Gastroesophageal sphincter (tissue), 4 donors: ENCODE measurements at regions not wholly inside any gene's neighbourhood (a gene's known extent, or its start where the extent isn't known, plus 50 kb on each side); places are given as distances from the start of the nearest gene placed in this dataset.

Experiments
- ATAC-seq: fragments of 150-250 bp; one replicate; pipeline ENCODE4 v1.9.1; 2016; ENCODE audit warnings: mild to moderate bottlenecking, moderate library complexity
- H3K27ac ChIP-seq, 4 donors: fragments of 200-600 bp; sonication (generic) in 3 of 4; 1 replicate in 3 of 4; 2 replicates in 1 of 4; pipeline ENCODE4 v1.5.1; 2016 to 2019
- H3K27me3 ChIP-seq: fragments of 200-600 bp; sonication (generic); one replicate; pipeline ENCODE4 v1.5.1; 2019
- H3K36me3 ChIP-seq, 2 donors: fragments of 200-600 bp; sonication (generic); one replicate each; pipeline ENCODE4 v1.5.1; 2019; ENCODE audit warnings: control low read depth in 1 of 2
- H3K4me1 ChIP-seq, 3 donors: fragments of 200-600 bp; sonication (generic); 1 replicate in 2 of 3; 2 replicates in 1 of 3; pipeline ENCODE4 v1.5.1; 2016 to 2019; ENCODE audit warnings: control low read depth in 2 of 3
- H3K4me3 ChIP-seq, 2 donors: fragments of 200-600 bp; sonication (generic); one replicate each; pipeline ENCODE4 v1.5.1; 2019; ENCODE audit warnings: mild to moderate bottlenecking in 1 of 2, moderate library complexity in 1 of 2
- H3K9me3 ChIP-seq, 3 donors: fragments of 200-600 bp; sonication (generic); one replicate each; pipeline ENCODE4 v1.5.1; 2017 to 2019; ENCODE audit warnings: control low read depth in 2 of 3
- CTCF ChIP-seq, 4 experiments: fragments of 200-600 bp in 2 of 4; fragments of 450-650 bp in 2 of 4; sonication (generic) in 1 of 4; IDR thresholded peaks; one replicate each; pipeline ENCODE4 v1.5.1; 2017 to 2019; ENCODE audit warnings: antibody characterized with exemption in 4 of 4, mild to moderate bottlenecking in 2 of 4, moderate library complexity in 2 of 4
- EP300 ChIP-seq: sonication (generic); formaldehyde crosslinking; IDR thresholded peaks from one replicate; pipeline ENCODE4 v1.6.1; 2017; ENCODE audit warnings: antibody characterized with exemption, mild to moderate bottlenecking
- POLR2A ChIP-seq, 2 donors: fragments of 450-650 bp; IDR thresholded peaks; one replicate each; pipeline ENCODE4 v1.6.1; 2017; ENCODE audit warnings: antibody characterized with exemption in 2 of 2, mild to moderate bottlenecking in 2 of 2, moderate library complexity in 1 of 2
- POLR2AphosphoS5 ChIP-seq: sonication (generic); formaldehyde crosslinking; IDR thresholded peaks from one replicate; pipeline ENCODE4 v1.6.1; 2017; ENCODE audit warnings: antibody characterized with exemption
- WGBS, 2 donors: methylation state at CpG; one replicate each; pipeline ENCODE4 v1.1.5; 2018; ENCODE audit warnings: low coverage in 1 of 2; 5-methylcytosine and 5-hydroxymethylcytosine counted together

GRCh38 chr2:195601361-195601760 lies 55.7 kb upstream of the SLC39A10 start:
- Histone ChIP-seq H3K27me3 (no peaks in the 10 kb centered on the region), H3K9me3 (no peaks in the 10 kb centered on the region), H3K4me3 (no peak overlapping the region), H3K36me3 (no peaks in the 10 kb centered on the region), H3K27ac (no peak overlapping the region), H3K4me1 (no peaks in the 10 kb centered on the region)
- TF ChIP-seq CTCF (IDR thresholded peaks at IDR 0.05): no peak
- ATAC-seq: no peak
- WGBS, 2 donors: 90% methylated on average over 2 of the region's 6 CpGs; no CpG with 5 or more reads in 1 of the 2 donors

GRCh38 chr2:195600778-195601177 lies 56.2 kb upstream of the SLC39A10 start:
- ATAC-seq: no peak
- no peak overlapping the region for H3K4me3 ChIP-seq

GRCh38 chr2:195596840-195597239 lies 60.2 kb upstream of the SLC39A10 start:
- H3K4me3 ChIP-seq: no peak overlapping the region
- H3K4me1 ChIP-seq: no peaks in the 10 kb centered on the region
- no peaks in the 10 kb centered on the region for H3K27me3 ChIP-seq
- no peaks in the 10 kb centered on the region for H3K36me3 ChIP-seq
- no peak overlapping the region for H3K27ac ChIP-seq
- H3K9me3 ChIP-seq: no peaks in the 10 kb centered on the region
- ATAC-seq: no peak
- WGBS, 2 donors: 89 to 94% methylated on average over 3 of the region's 3 CpGs
- TF ChIP-seq POLR2AphosphoS5 (no peak), CTCF (IDR thresholded peaks at IDR 0.05) (no peak), EP300 (no peak), POLR2A (IDR thresholded peaks at IDR 0.05) (no peak)

More at GRCh38 chr2:195600778-195601177, 56.2 kb upstream of the SLC39A10 start:
- no peaks in the 10 kb centered on the region for H3K9me3 ChIP-seq
- no peaks in the 10 kb centered on the region for H3K4me1 ChIP-seq
- no peak for TF ChIP-seq POLR2AphosphoS5
- no peak for TF ChIP-seq POLR2A (IDR thresholded peaks at IDR 0.05)
- TF ChIP-seq CTCF (IDR thresholded peaks at IDR 0.05): no peak
- H3K27ac ChIP-seq: no peak overlapping the region
- no peaks in the 10 kb centered on the region for H3K27me3 ChIP-seq
- H3K36me3 ChIP-seq: no peaks in the 10 kb centered on the region

DNA sequence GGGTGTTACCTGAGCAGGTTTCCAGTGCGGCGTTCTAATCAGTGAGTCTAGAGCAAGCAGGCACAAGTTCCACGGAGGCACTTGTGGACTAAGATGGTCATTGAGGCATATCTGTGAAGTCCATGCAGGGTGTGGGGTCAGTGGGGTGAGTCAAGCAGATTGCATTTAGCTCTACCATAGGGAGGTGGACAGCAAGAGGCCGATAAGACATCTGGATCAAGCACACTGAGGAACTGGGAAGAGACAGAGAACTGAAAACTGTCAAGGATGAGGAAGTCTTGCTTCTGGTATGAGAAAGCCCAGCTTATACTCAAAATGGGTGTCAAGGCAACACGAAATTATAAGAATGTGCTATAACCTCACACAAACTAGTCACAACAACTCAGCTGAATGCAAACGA lies 61.2 kb upstream of the SLC39A10 start:
- Histone ChIP-seq H3K36me3 (no peaks in the 10 kb centered on the region), H3K4me3 (no peak overlapping the region), H3K9me3 (no peaks in the 10 kb centered on the region), H3K4me1 (peaks cover 0 to 3% (median 0%) of the 10 kb centered on the region in 3 donors), H3K27ac (no peak overlapping the region), H3K27me3 (no peaks in the 10 kb centered on the region)
- ATAC-seq: no peak
- 84 to 89% methylated on average over 4 to 6 of the region's 6 CpGs for WGBS, 2 donors
- no peak for TF ChIP-seq CTCF (IDR thresholded peaks at IDR 0.05)
- no peak for TF ChIP-seq POLR2A (IDR thresholded peaks at IDR 0.05)
- no peak for TF ChIP-seq EP300
- no peak for TF ChIP-seq POLR2AphosphoS5

DNA sequence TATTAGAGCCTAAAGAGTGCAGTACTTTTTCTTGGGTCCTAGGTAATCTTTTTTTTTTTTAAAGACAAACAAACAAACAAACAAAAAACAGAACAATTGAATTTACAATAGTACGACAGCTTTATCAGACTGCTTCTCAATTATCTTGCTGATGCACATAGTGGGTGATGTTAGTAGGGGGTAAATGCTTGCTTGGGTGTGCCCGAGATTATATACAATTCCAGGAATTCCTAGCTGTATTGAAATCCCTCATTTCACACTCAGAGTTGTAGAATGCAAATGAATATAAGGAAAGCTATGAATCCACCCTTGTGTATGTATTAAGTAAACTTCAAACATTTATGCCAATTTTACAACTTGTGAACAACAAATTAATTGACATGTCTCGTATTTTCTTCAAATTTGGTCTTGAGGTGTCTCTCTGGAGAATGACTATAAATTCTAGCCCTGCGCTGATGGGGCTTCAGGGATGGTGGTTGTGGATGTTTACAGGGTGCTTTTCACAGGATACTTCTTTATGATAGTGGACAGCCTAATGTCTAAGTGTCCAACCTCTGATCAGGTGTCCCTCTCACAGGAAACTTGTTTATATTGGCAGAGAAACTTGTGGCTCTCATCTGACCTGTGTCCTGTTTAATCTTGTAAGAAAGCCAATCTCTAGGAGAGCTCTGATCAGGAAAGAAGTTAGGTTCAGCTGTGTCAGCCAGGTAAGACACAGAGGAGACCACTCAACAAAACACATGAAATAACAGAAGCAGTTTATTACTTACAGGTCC lies 61.9 kb upstream of the SLC39A10 start:
- no peak overlapping the region for H3K4me3 ChIP-seq
- peaks cover 0 to 11% (median 0%) of the 10 kb centered on the region in 3 donors for H3K4me1 ChIP-seq
- 79 to 84% methylated on average over 4 of the region's 4 CpGs for WGBS, 2 donors
- H3K9me3 ChIP-seq: no peaks in the 10 kb centered on the region
- TF ChIP-seq POLR2A (IDR thresholded peaks at IDR 0.05): no peak
- no peak for TF ChIP-seq EP300
- TF ChIP-seq CTCF (IDR thresholded peaks at IDR 0.05): no peak
- TF ChIP-seq POLR2AphosphoS5: no peak
- ATAC-seq: no peak
- no peaks in the 10 kb centered on the region for H3K27me3 ChIP-seq
- H3K36me3 ChIP-seq: no peaks in the 10 kb centered on the region
- H3K27ac ChIP-seq: no peak overlapping the region
